HEK293 (cell line): ENCODE measurements at regions not wholly inside any gene's neighbourhood (a gene's known extent, or its start where the extent isn't known, plus 50 kb on each side); places are given as distances from the start of the nearest gene placed in this dataset.

Source experiments
- CTCF ChIA-PET: fragments of 350-600 bp; formaldehyde crosslinking; extraction: SDS; loops from one replicate; lab custom pipeline; 2021; ENCODE audit warnings: antibody characterized with exemption; lab: Yijun Ruan, JAX
- POLR2A ChIA-PET: fragments of 300-600 bp; formaldehyde crosslinking; extraction: SDS; loops from one replicate; lab custom pipeline; 2020; ENCODE audit warnings: antibody characterized with exemption, inconsistent platforms; lab: Yijun Ruan, JAX
- H3K27ac ChIP-seq: fragments of 200-500 bp; sonication (Bioruptor generic); 2 replicates; pipeline ENCODE4 v1.5.1; 2014; ENCODE audit warnings: low read depth, low read length, control low read depth, inconsistent platforms; ENCODE audit errors: extremely low read depth
- H3K36me3 ChIP-seq, 2 experiments: fragments of 200-500 bp in 1 of 2; sonication (Bioruptor generic) in 1 of 2; 1 replicate in 1 of 2; 2 replicates in 1 of 2; pipeline ENCODE4 v1.5.1; 2014 to 2017; ENCODE audit warnings: inconsistent platforms in 2 of 2, low read length in 2 of 2; ENCODE audit not compliant: control insufficient read depth in 2 of 2, insufficient read depth in 1 of 2
- H3K4me1 ChIP-seq: fragments of 200-500 bp; sonication (Bioruptor generic); 2 replicates; pipeline ENCODE4 v1.5.1; 2014; ENCODE audit warnings: mild to moderate bottlenecking, low read length, inconsistent platforms; ENCODE audit not compliant: control insufficient read depth, insufficient read depth
- H3K4me3 ChIP-seq: 2 replicates; pipeline ENCODE4 v1.5.1; 2011; ENCODE audit warnings: low read depth, mild to moderate bottlenecking, control low read depth, low read length, moderate library complexity
- H3K9me3 ChIP-seq: fragments of 200-500 bp; sonication (Bioruptor generic); 2 replicates; pipeline ENCODE4 v1.5.1; 2014; ENCODE audit warnings: low read depth, low read length, inconsistent platforms; ENCODE audit not compliant: control insufficient read depth, insufficient read depth
- GLIS1 ChIP-seq: fragments of 450-650 bp; formaldehyde crosslinking; IDR thresholded peaks from 2 replicates; pipeline ENCODE4 v1.5.1; 2016; ENCODE audit warnings: missing biosample characterization, missing genetic modification characterization
- HOXD13 ChIP-seq: sonication (generic); formaldehyde crosslinking; IDR thresholded peaks from 2 replicates; pipeline ENCODE4 v1.8.0; 2022; ENCODE audit warnings: missing genetic modification reagents, borderline replicate concordance
- KLF1 ChIP-seq: fragments of 450-650 bp; formaldehyde crosslinking; IDR thresholded peaks from 2 replicates; pipeline ENCODE4 v1.5.1; 2016; ENCODE audit warnings: missing biosample characterization, missing genetic modification characterization
- KLF17 ChIP-seq: fragments of 450-650 bp; formaldehyde crosslinking; IDR thresholded peaks from 2 replicates; pipeline ENCODE4 v1.5.1; 2016; ENCODE audit warnings: missing biosample characterization, missing genetic modification characterization
- MYNN ChIP-seq: fragments of 450-650 bp; formaldehyde crosslinking; IDR thresholded peaks from 2 replicates; pipeline ENCODE4 v1.5.1; 2016; ENCODE audit warnings: missing biosample characterization, missing genetic modification characterization, borderline replicate concordance
- OSR2 ChIP-seq: fragments of 450-650 bp; formaldehyde crosslinking; IDR thresholded peaks from 2 replicates; pipeline ENCODE4 v1.5.1; 2016; ENCODE audit warnings: missing biosample characterization, missing genetic modification characterization
- SALL2 ChIP-seq: fragments of 450-650 bp; formaldehyde crosslinking; IDR thresholded peaks from 2 replicates; pipeline ENCODE4 v1.5.0; 2017; ENCODE audit warnings: missing biosample characterization, mild to moderate bottlenecking, missing genetic modification characterization, borderline replicate concordance
- SCRT1 ChIP-seq: fragments of 450-650 bp; formaldehyde crosslinking; IDR thresholded peaks from 2 replicates; pipeline ENCODE4 v1.5.1; 2016; ENCODE audit warnings: missing biosample characterization, missing genetic modification characterization, borderline replicate concordance
- SETDB1 ChIP-seq: IDR thresholded peaks from one replicate; pipeline ENCODE4 v1.6.1; 2017; ENCODE audit warnings: mild to moderate bottlenecking, low read length, moderate library complexity, mixed read lengths; ENCODE audit not compliant: insufficient read length
- ZBTB7A ChIP-seq: fragments of 450-650 bp; formaldehyde crosslinking; IDR thresholded peaks from 2 replicates; pipeline ENCODE4 v1.5.1; 2016; ENCODE audit warnings: low read depth, missing biosample characterization, missing genetic modification characterization
- ZNF146 ChIP-seq: fragments of 450-650 bp; formaldehyde crosslinking; IDR thresholded peaks from 2 replicates; pipeline ENCODE4 v1.5.1; 2016; ENCODE audit warnings: missing biosample characterization, missing genetic modification characterization
- ZNF148 ChIP-seq: fragments of 450-650 bp; formaldehyde crosslinking; IDR thresholded peaks from 2 replicates; pipeline ENCODE4 v1.5.0; 2017; ENCODE audit warnings: missing biosample characterization, missing genetic modification characterization, borderline replicate concordance
- ZNF214 ChIP-seq: fragments of 450-650 bp; formaldehyde crosslinking; IDR thresholded peaks from 2 replicates; pipeline ENCODE4 v1.5.1; 2017; ENCODE audit warnings: missing biosample characterization, mild to moderate bottlenecking, missing genetic modification characterization, borderline replicate concordance
- ZNF223 ChIP-seq: fragments of 450-650 bp; formaldehyde crosslinking; IDR thresholded peaks from 2 replicates; pipeline ENCODE4 v1.5.1; 2016; ENCODE audit warnings: missing biosample characterization, missing genetic modification characterization
- ZNF341 ChIP-seq: fragments of 450-650 bp; formaldehyde crosslinking; IDR thresholded peaks from 2 replicates; pipeline ENCODE4; 2016; ENCODE audit warnings: low read depth, missing biosample characterization, missing genetic modification characterization
- ZNF362 ChIP-seq: fragments of 450-650 bp; formaldehyde crosslinking; IDR thresholded peaks from 2 replicates; pipeline ENCODE4 v1.5.1; 2016; ENCODE audit warnings: missing biosample characterization, missing genetic modification characterization
- ZNF558 ChIP-seq: fragments of 450-650 bp; formaldehyde crosslinking; IDR thresholded peaks from 2 replicates; pipeline ENCODE4 v1.5.1; 2016; ENCODE audit warnings: missing biosample characterization, missing genetic modification characterization
- ZNF585B ChIP-seq: fragments of 450-650 bp; formaldehyde crosslinking; IDR thresholded peaks from 2 replicates; pipeline ENCODE4 v1.5.1; 2016; ENCODE audit warnings: missing biosample characterization, missing genetic modification characterization
- ZNF626 ChIP-seq: fragments of 450-650 bp; sonication (Bioruptor Pico); formaldehyde crosslinking; IDR thresholded peaks from 2 replicates; pipeline ENCODE4 v1.5.1; 2018; ENCODE audit warnings: missing biosample characterization, missing genetic modification characterization, inconsistent platforms
- ZNF791 ChIP-seq: fragments of 450-650 bp; formaldehyde crosslinking; IDR thresholded peaks from 2 replicates; pipeline ENCODE4 v1.5.1; 2016; ENCODE audit warnings: missing biosample characterization, missing genetic modification characterization
- ZNF830 ChIP-seq: fragments of 450-650 bp; IDR thresholded peaks from 2 replicates; pipeline ENCODE4 v1.5.0; 2018; ENCODE audit warnings: missing biosample characterization, missing genetic modification characterization, low read depth, mild to moderate bottlenecking, moderate library complexity
- ZNF843 ChIP-seq: fragments of 450-650 bp; formaldehyde crosslinking; IDR thresholded peaks from 2 replicates; pipeline ENCODE4 v1.5.1; 2016; ENCODE audit warnings: missing biosample characterization, missing genetic modification characterization
- ZSCAN18 ChIP-seq: fragments of 450-650 bp; formaldehyde crosslinking; IDR thresholded peaks from 2 replicates; pipeline ENCODE4 v1.5.1; 2016; ENCODE audit warnings: missing biosample characterization, missing genetic modification characterization

- TF ChIP-seq MYNN (tag by site-specific recombination) (no peak), ZSCAN18 (tag by site-specific recombination) (no peak), ZNF843 (no peak), KLF17 (tag by site-specific recombination) (no peak), ZNF558 (tag by site-specific recombination) (no peak)
Observed at GRCh38 chr3:34178415-34178814, 380.0 kb downstream of the PDCD6IP start (continued).

- TF ChIP-seq ZNF146 (tag by site-specific recombination) (no peak), ZNF791 (tag by site-specific recombination) (no peak), ZNF585B (tag by site-specific recombination) (no peak), SCRT1 (tag by site-specific recombination) (no peak), ZNF626 (no peak), SALL2 (tag by site-specific recombination) (no peak), ZNF341 (tag by site-specific recombination) (no peak), HOXD13 (CRISPR knock-in tag) (no peak), GLIS1 (tag by site-specific recombination) (no peak), KLF1 (no peak), ZNF223 (tag by site-specific recombination) (no peak), ZNF830 (no peak), ZNF148 (tag by site-specific recombination) (no peak), ZNF214 (tag by site-specific recombination) (no peak), ZNF362 (tag by site-specific recombination) (no peak), ZBTB7A (tag by site-specific recombination) (no peak), SETDB1 (no peak), OSR2 (tag by site-specific recombination) (no peak)
- H3K4me3 ChIP-seq, result no peak overlapping the region
- ChIA-PET CTCF (no interaction called here), POLR2A (interaction anchor here (0.6 kb wide), 1 partner anchor 76 kb away, joined by 3 read pairs; no protein-coding TSS in a partner anchor)
- H3K36me3 ChIP-seq, result no peaks in the 10 kb centered on the region
- H3K4me1 ChIP-seq, result peaks cover 5% of the 10 kb centered on the region; the same call in 1 of the 2 replicates
- H3K27ac ChIP-seq, result no peak overlapping the region
- no peaks in the 10 kb centered on the region for H3K9me3 ChIP-seq
Observed at GRCh38 chr3:34179716-34180115, 381.3 kb downstream of the PDCD6IP start.
